OCI-M1 (cell line): ENCODE measurements at regions not wholly inside any gene's neighbourhood (a gene's known extent, or its start where the extent isn't known, plus 50 kb on each side); places are given as distances from the start of the nearest gene placed in this dataset.
"Not testable (repeated sequence)": the region's sequence is repeated elsewhere in the genome, so short reads cannot be mapped to it uniquely, and the experiment has no call there.

Experiments
- DNase-seq: peaks from one replicate; lab custom pipeline; 2025; lab: John Stamatoyannopoulos, UW

DNA sequence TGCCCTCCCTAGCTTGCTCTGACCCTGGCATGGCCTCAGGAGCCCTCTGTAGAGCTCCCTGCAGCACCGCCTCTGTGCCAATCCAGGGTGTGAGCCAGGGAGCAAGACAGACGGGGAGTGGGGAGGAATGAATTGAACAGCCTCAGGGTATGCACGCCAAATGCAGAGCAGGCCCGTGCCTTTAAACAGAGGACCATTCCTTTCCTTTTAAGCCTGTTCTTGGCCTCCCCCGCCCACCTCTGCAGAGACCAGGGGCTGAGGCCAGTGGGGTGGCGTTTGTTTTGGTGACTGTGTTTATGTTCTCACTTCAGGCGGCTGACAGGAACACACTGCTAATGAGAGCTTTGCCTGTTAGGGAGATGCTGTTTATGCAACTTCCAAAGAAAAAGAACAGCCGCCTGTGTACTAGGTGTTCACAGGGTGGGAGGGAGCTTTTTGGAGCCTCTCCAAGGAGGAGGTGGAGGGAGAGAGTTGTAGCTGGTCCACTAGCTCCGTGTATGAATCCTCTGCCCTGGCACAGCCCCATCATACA lies 528.1 kb upstream of the DPP6 start:
- no peak for DNase-seq

GRCh38 chr7:153529100-153529499 lies 523.1 kb upstream of the DPP6 start:
- no peak for DNase-seq

- DNase-seq = no peak
These were observed 522.5 kb upstream of the DPP6 start for GRCh38 chr7:153529651-153530165.

GRCh38 chr7:153530441-153530840 lies 521.8 kb upstream of the DPP6 start:
- DNase-seq = no peak

GRCh38 chr7:153532326-153532725 lies 519.9 kb upstream of the DPP6 start:
- DNase-seq = no peak

DNA sequence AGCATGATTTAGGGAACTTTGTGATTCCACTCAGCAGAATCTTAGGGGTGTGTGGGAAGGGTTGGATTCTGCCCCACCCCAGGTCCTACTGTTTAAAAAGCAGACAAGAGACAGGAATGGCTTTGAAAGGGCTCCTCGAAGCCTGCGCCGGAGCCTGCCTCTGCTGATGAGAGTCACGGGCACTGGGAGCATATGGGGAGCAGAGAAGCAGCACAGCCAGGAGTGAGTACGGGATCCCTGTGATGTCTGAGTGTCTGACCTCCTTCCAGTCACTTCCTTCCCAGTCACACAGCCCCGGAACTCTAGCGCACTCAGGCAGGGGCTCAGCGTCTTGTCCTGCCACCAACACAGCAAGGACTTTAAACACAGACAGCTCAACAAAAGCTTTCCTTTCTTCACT lies 514.9 kb upstream of the DPP6 start:
- no peak for DNase-seq

- DNase-seq = no peak
These were observed 510.3 kb upstream of the DPP6 start for GRCh38 chr7:153541903-153542302.

GRCh38 chr7:153543232-153543631 lies 509.0 kb upstream of the DPP6 start:
- DNase-seq = no peak

DNA sequence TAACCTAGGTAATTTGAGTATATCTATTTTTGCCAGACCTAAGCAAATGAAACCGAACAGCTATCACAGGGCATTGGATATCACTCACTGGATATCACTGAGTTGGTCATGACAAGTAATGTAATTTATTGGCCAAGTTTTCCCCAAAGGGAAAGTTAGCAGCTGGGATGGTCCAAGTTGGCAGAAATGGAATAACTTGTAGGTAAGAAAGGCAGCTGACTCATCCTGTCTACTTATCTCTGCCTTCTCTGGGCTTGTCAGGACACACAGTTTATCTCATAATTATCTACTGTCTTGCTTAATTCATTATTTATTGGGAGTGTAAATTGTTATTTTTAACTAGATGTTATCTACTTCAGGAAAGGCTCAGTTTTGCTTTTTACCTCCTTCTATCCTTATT lies 502.0 kb upstream of the DPP6 start:
- no peak for DNase-seq

GRCh38 chr7:153564391-153564790 lies 487.8 kb upstream of the DPP6 start:
- no peak for DNase-seq

DNA sequence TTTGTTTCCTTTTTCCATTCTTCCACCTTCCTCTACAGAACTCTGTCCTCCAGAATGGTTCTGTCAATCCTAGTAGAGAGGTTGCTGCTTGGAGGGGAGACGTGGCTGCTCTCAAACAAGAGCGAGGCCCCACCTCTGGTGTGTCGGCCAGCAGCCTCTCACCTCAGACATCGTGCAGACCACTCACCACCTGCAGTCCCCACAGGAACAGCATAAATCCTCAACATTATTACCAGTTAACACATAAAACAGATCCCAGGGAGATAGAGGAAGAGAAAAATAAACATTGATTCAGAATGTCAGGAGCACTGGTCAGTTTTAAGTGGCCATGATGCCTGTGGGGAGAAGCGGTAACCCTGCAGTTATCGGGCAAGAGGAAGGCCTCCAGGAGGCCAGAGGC lies 485.9 kb upstream of the DPP6 start:
- DNase-seq = no peak

- DNase-seq = no peak
These were observed 484.8 kb upstream of the DPP6 start for GRCh38 chr7:153567426-153567825.

DNA sequence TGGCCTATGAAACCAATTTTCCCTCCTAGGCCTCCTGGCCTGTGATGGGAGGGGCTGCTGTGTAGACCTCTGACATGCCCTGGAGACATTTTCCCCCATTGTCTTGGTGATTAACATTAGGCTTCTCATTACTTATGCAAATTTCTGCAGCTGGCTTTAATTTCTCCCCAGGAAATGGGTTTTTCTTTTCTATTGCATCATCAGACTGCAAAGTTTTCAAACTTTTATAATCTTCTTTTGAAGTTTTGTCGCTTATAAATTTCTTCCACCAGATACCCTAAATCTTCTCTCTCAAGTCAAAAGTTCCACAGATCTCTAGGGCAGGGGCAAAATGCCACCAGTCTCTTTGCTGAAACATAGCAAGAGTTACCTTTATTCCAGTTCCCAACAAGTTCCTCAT lies 482.7 kb upstream of the DPP6 start:
- not testable (repeated sequence) for DNase-seq

GRCh38 chr7:153576096-153576495 lies 476.1 kb upstream of the DPP6 start:
- no peak for DNase-seq

DNA sequence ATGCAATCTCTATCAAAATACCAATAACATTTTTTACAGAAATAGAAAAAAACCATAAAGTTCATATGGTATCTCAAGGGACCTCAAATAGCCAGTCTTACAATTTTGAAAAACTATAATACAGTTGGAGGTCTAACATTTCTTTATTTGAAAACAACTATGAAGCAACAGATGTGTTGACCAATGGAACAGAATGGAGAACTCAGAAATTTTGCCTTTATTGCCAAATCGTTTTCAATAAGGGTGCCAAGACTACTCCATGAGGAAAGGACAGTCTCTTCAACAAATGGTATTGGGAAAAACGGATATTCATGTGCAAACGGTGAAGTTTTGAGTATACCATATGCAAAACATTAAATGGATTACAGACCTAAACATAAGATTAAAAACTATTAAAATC lies 470.8 kb upstream of the DPP6 start:
- DNase-seq = no peak

DNA sequence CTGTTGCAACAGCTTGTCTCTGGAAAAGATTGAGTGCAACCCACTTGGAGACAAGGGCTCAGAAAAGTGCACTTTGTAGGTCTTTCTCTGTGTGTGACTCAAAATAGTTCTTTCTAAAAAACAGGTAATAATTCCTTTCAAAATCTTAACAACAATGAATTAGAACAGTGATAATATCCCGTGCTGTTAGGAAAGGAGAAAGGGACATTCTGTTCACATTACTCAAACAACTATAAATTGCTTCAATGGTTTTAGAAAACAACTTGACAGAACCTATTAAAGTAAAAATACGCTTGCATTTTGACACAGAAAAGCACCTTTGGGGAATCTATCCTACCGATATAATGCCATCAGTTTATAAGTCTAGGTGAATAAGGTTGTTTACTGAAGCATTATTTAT lies 468.1 kb upstream of the DPP6 start:
- DNase-seq = no peak

- DNase-seq = no peak
These were observed 463.6 kb upstream of the DPP6 start for GRCh38 chr7:153588586-153588985.

DNA sequence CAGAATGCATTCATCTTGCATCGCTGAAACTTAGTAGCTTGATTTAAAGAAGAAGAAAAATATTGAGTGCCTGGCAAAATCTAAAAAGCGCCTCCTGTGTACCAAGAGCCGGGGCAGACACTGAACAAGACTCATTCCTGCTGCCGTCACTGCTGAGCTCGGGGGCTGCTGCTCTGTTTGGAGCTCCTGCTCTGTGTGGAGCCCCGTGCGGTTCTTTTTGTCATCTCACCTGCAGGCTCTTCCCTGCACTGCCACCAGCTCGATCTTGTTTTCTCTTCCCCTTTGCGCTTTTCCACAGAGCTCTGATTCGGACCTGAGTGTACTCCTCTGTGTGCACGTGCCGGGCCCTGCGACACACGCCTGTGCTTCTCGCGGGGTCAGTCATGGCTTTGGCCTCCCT lies 462.1 kb upstream of the DPP6 start:
- no peak for DNase-seq

- no peak for DNase-seq
These were observed 461.6 kb upstream of the DPP6 start for GRCh38 chr7:153590571-153590970.

GRCh38 chr7:153607354-153607753 lies 444.8 kb upstream of the DPP6 start:
- DNase-seq = no peak

DNA sequence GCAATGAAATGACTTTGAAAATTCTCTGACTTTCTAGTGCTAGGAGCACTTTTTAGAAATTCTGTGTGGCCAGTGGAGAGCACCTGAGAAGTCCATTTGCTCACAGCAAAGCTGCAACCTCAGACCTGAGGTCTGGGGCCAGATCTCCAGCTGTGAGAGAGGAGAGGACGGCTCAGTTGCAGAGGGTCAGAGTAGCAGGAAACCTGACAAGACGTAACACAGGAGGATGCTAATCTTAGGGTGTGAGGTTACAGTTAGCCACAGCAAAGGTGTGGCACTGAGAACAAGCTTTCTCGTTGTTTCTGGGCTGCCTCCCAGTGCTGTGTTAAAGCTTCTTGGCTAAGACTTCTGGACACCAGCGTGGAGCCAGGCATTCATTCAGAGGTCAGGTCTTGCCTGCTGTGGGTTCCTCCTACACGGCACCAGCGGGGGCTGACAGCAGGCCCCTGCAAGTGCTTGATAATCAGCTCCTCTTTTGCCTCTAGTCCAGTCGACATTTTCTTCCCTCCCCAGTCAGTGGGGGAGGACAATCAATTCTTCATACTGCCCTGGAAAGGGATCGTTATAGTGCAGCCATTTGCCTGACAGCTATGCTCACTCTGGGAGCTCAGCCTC lies 435.4 kb upstream of the DPP6 start:
- DNase-seq = no peak

DNA sequence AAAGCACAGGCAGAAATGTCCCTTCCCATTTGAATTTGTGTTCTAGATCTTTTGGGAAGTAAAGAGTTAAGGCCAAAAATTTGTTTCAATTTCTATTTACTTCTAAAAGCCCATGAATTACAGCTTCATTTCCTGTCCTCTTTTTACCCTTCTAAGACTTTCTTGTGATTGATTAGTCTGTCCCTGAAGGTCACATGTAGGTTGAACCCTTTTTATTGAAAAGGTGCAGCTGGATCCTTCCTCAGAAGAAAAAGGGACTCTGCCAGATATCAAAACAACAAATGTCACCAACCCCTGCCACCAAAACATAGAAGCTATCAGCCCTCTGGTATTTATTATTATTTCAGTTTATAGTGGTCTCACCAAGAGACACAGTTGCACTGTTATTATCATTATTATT lies 424.9 kb upstream of the DPP6 start:
- DNase-seq = no peak

GRCh38 chr7:153628406-153628805 lies 423.8 kb upstream of the DPP6 start:
- DNase-seq = no peak

GRCh38 chr7:153628825-153629224 lies 423.4 kb upstream of the DPP6 start:
- no peak for DNase-seq
